ENCODE measurements at regions not wholly inside any gene's neighbourhood (a gene's known extent, or its start where the extent isn't known, plus 50 kb on each side); places are given as distances from the start of the nearest gene placed in this dataset.
A peak's percentile ranks its signal among the peaks of the same experiment; 100 is the strongest.

GRCh38 chr20:9966966-9967365, 67.8 kb upstream of the ANKEF1 start:
- no peak for DNase-seq
- H3K27me3 ChIP-seq (ENCODE audit: insufficient read depth, low read length, poor library complexity): no peaks in the 10 kb centered on the region

GRCh38 chr20:9963029-9963428, 71.8 kb upstream of the ANKEF1 start:
- DNase-seq (no peak), ATAC-seq (ENCODE audit: insufficient read depth, low read depth) (no peak)
- no peaks in the 10 kb centered on the region for H4K20me1 ChIP-seq (ENCODE audit: insufficient read depth, low read length)
- H3K4me1 ChIP-seq (ENCODE audit: insufficient read depth, low read length): no peaks in the 10 kb centered on the region
- H3K36me3 ChIP-seq (ENCODE audit: insufficient read depth, low read length): no peaks in the 10 kb centered on the region
- H2AFZ ChIP-seq (ENCODE audit: low read depth, low read length): no peak overlapping the region
- no peak overlapping the region for H3K4me3 ChIP-seq (ENCODE audit: low read depth in 1 of 2, low read length in 2 of 2)
- H3K79me2 ChIP-seq (ENCODE audit: insufficient read depth, low read length): no peaks in the 10 kb centered on the region
- TF ChIP-seq EZH2 (IDR thresholded peaks at IDR 0.05; ENCODE audit: borderline replicate concordance, low read depth, low read length, severe bottlenecking) (no peak), CTCF (IDR thresholded peaks at IDR 0.05; ENCODE audit: borderline replicate concordance, extremely low read depth, low read length, poor library complexity, severe bottlenecking) (no peak)
- H3K27ac ChIP-seq (ENCODE audit: low read length): no peak overlapping the region
- no peaks in the 10 kb centered on the region for H3K9me3 ChIP-seq (ENCODE audit: insufficient read depth, low read length, severe bottlenecking)
- no peak overlapping the region for H3K4me2 ChIP-seq (ENCODE audit: insufficient read depth, low read length)
- H3K27me3 ChIP-seq (ENCODE audit: insufficient read depth, low read length, poor library complexity): no peaks in the 10 kb centered on the region
- no peak overlapping the region for H3K9ac ChIP-seq (ENCODE audit: low read depth, low read length)

More at GRCh38 chr20:9966966-9967365, 67.8 kb upstream of the ANKEF1 start:
- Histone ChIP-seq H3K4me3 (ENCODE audit: low read depth in 1 of 2, low read length in 2 of 2) (no peak overlapping the region), H2AFZ (ENCODE audit: low read depth, low read length) (no peak overlapping the region), H3K4me2 (ENCODE audit: insufficient read depth, low read length) (no peak overlapping the region), H3K27ac (ENCODE audit: low read length) (no peak overlapping the region), H3K4me1 (ENCODE audit: insufficient read depth, low read length) (no peaks in the 10 kb centered on the region), H3K79me2 (ENCODE audit: insufficient read depth, low read length) (no peaks in the 10 kb centered on the region), H3K9me3 (ENCODE audit: insufficient read depth, low read length, severe bottlenecking) (no peaks in the 10 kb centered on the region), H3K36me3 (ENCODE audit: insufficient read depth, low read length) (no peaks in the 10 kb centered on the region), H4K20me1 (ENCODE audit: insufficient read depth, low read length) (no peaks in the 10 kb centered on the region), H3K9ac (ENCODE audit: low read depth, low read length) (no peak overlapping the region)
- no peak for ATAC-seq (ENCODE audit: insufficient read depth, low read depth)
- no peak for TF ChIP-seq EZH2 (IDR thresholded peaks at IDR 0.05; ENCODE audit: borderline replicate concordance, low read depth, low read length, severe bottlenecking)
- TF ChIP-seq CTCF (IDR thresholded peaks at IDR 0.05; ENCODE audit: borderline replicate concordance, extremely low read depth, low read length, poor library complexity, severe bottlenecking): peak; percentile 42

GRCh38 chr20:9958693-9959092, 76.1 kb upstream of the ANKEF1 start:
- no peak overlapping the region for H3K27ac ChIP-seq (ENCODE audit: low read length)
- H3K36me3 ChIP-seq (ENCODE audit: insufficient read depth, low read length): no peaks in the 10 kb centered on the region
- ATAC-seq (ENCODE audit: insufficient read depth, low read depth) (no peak), DNase-seq (no peak)
- no peak overlapping the region for H3K4me2 ChIP-seq (ENCODE audit: insufficient read depth, low read length)
- H3K79me2 ChIP-seq (ENCODE audit: insufficient read depth, low read length): no peaks in the 10 kb centered on the region
- H3K4me1 ChIP-seq (ENCODE audit: insufficient read depth, low read length): no peaks in the 10 kb centered on the region
- H4K20me1 ChIP-seq (ENCODE audit: insufficient read depth, low read length): no peaks in the 10 kb centered on the region
- no peaks in the 10 kb centered on the region for H3K27me3 ChIP-seq (ENCODE audit: insufficient read depth, low read length, poor library complexity)
- H3K9me3 ChIP-seq (ENCODE audit: insufficient read depth, low read length, severe bottlenecking): no peaks in the 10 kb centered on the region
- H2AFZ ChIP-seq (ENCODE audit: low read depth, low read length): no peak overlapping the region
- no peak overlapping the region for H3K9ac ChIP-seq (ENCODE audit: low read depth, low read length)
- H3K4me3 ChIP-seq (ENCODE audit: low read depth in 1 of 2, low read length in 2 of 2): no peak overlapping the region
- TF ChIP-seq CTCF (IDR thresholded peaks at IDR 0.05; ENCODE audit: borderline replicate concordance, extremely low read depth, low read length, poor library complexity, severe bottlenecking) (no peak), EZH2 (IDR thresholded peaks at IDR 0.05; ENCODE audit: borderline replicate concordance, low read depth, low read length, severe bottlenecking) (no peak)

GRCh38 chr20:9955646-9956045, 79.1 kb upstream of the ANKEF1 start:
- no peak overlapping the region for H3K9ac ChIP-seq (ENCODE audit: low read depth, low read length)
- H3K4me3 ChIP-seq (ENCODE audit: low read depth in 1 of 2, low read length in 2 of 2): no peak overlapping the region
- no peaks in the 10 kb centered on the region for H3K9me3 ChIP-seq (ENCODE audit: insufficient read depth, low read length, severe bottlenecking)
- no peaks in the 10 kb centered on the region for H3K4me1 ChIP-seq (ENCODE audit: insufficient read depth, low read length)
- H2AFZ ChIP-seq (ENCODE audit: low read depth, low read length): no peak overlapping the region
- DNase-seq: no peak
- TF ChIP-seq EZH2 (IDR thresholded peaks at IDR 0.05; ENCODE audit: borderline replicate concordance, low read depth, low read length, severe bottlenecking) (no peak), CTCF (IDR thresholded peaks at IDR 0.05; ENCODE audit: borderline replicate concordance, extremely low read depth, low read length, poor library complexity, severe bottlenecking) (no peak)
- H3K79me2 ChIP-seq (ENCODE audit: insufficient read depth, low read length): no peaks in the 10 kb centered on the region
- H3K4me2 ChIP-seq (ENCODE audit: insufficient read depth, low read length): no peak overlapping the region
- no peaks in the 10 kb centered on the region for H4K20me1 ChIP-seq (ENCODE audit: insufficient read depth, low read length)
- H3K27ac ChIP-seq (ENCODE audit: low read length): no peak overlapping the region
- no peak for ATAC-seq (ENCODE audit: insufficient read depth, low read depth)
- no peaks in the 10 kb centered on the region for H3K36me3 ChIP-seq (ENCODE audit: insufficient read depth, low read length)
- no peaks in the 10 kb centered on the region for H3K27me3 ChIP-seq (ENCODE audit: insufficient read depth, low read length, poor library complexity)

Measured in DND-41 (cell line).